C1 segment of cervical spinal cord (tissue), 14 donors: ENCODE measurements at regions not wholly inside any gene's neighbourhood (a gene's known extent, or its start where the extent isn't known, plus 50 kb on each side); places are given as distances from the start of the nearest gene placed in this dataset.

Experiments
- DNase-seq, 14 donors: peaks; one replicate each; lab custom pipeline; 2025; lab: John Stamatoyannopoulos, UW

DNA sequence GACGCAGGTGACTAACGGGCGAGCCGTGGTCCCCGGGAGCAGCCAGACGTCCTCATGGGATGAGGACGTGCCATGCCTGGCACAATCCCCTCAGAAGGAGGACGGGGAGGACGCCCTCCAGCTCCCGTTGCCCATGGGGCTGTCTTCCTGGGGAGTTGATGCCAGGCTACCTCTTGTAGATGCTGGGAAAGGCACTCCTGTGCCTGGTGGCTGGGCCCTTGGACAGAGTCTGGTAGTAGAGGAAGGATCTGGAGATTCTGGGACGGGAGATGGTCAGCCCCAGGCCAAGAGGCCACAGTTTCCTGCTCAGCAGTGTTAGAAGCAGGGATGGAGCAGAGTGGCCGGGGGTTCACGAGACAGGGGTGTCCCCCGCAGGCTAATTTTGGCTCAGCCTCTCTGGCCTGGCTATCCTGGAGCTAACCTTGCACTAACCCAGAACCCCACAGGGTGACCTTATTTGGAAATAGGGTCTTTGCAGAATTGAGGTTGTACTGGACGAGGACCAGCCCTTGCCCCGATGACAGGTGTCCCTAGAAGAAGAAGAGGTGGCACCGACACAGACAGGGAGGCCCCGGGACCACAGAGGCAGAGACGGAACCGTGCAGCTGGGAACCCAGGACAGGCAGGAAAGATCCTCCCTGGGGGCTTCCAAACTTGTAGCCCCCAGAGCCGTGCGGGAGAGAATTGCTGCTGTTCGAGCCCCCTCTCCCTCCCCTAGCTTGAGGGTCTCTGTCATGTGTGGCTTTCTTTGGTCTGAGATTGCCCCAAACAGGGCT lies 50.1 kb upstream of the ADRA2C start:
- no peak for DNase-seq

DNA sequence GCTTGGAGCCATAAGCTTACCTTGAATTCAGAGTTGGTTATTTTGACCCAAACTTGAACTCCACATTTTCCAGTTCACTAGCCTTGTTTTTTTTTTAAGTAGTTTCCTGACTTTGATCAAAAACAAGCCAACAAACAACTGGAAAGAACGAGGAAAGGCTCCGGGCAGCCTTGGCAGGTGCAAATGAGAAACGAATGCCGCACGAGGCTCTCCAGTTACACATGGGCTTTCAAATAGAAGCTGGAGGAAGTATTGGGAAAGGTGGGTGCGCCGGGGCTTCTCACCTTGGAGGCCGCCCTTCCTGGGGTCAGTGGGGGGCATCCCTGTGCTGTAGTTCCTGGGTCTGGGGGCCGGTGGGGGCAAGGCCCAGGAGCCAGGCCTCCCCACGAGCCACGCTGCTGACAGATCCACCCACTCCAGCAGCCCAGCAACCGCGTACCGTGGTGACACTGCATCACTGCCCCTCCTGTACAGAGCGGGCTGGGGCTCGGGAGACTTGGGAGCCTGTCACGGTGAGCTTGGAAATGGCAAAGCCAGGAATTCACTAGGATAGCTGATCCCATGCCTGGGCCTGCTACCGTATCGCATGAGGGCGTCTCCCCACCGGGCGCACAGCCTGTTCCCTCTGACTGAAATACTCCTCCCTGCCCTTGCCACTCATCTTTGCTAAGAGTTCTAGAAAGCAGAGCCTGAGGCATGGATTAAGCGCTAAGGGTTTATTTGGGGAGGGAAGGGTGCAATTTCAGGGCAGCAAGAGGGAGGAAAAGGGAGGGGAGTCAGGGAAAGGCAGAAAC lies 50.9 kb upstream of the ADRA2C start:
- no peak for DNase-seq

DNA sequence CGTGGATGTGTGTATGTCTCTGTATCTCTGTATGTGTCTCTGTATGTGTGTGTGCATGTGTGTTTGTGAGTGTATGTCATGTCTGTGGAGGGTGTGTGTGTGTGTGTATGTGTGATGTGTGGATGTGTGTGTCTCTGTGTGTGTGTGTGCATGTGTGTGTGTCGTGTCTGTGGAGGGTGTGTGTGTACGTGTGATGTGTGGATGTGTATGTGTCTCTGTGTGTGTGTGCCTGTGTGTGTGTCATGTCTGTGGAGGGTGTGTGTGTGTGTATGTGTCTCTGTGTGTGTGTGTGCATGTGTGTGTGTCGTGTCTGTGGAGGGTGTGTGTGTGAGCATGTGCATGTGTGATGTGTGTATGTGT lies 51.6 kb upstream of the ADRA2C start:
- no peak for DNase-seq

DNA sequence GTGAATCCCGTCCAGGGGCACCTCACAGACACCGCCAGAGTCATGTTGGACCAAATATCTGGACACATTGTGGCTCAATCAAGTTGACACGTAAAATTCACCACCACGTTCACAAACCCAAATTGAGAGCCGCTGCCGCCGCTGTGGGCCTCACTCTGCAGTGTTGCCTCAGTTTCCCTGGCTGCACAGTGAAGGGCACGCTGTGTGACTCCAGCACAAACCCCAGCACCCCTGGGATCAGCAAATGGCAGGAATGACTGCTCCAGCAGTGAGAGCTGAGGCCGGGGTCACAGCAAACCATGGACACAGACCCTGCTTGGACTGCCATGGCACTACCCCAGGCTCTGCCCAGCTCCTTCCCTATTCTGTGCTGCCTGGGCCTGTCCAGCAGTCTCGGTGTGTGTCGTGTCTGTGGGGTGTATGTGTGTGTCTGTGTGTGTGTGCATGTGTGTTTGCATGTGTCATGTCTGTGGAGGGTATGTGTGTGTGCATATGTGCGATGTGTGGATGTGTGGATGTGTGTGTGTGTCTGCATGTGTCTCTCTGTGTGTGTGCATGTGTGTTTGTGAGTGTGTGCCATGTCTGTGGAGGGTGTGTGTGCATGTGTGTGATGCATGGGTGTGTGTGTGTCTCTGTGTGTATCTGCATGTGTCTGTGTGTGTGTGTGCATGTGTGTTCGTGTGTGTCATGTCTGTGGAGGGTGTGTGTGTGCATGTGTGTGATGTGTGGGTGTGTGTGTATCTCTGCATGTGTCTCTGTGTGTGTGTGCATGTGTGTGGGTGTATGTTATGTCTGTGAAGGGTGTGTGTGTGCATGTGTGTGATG lies 52.2 kb upstream of the ADRA2C start:
- no peak for DNase-seq

DNA sequence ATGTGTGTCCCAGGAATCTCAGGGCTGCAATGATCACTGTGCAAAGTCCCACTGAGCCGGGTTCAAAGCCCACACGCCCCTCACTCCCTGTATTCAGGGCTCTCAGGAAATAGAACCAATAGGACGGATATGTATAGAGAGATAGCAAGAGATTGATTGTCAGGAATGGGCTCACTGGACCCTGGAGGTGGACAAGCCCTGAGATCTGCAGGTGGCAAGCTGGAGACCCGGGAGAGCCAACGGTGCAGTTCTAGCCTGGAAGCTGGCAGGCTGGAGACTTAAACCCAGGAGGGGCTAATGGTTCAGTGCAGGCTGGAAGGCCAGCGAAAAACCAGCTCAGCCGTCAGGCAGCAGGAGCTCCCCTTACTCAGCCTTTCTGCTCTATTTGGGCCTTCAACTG lies 52.8 kb upstream of the ADRA2C start:
- DNase-seq = no peak

DNA sequence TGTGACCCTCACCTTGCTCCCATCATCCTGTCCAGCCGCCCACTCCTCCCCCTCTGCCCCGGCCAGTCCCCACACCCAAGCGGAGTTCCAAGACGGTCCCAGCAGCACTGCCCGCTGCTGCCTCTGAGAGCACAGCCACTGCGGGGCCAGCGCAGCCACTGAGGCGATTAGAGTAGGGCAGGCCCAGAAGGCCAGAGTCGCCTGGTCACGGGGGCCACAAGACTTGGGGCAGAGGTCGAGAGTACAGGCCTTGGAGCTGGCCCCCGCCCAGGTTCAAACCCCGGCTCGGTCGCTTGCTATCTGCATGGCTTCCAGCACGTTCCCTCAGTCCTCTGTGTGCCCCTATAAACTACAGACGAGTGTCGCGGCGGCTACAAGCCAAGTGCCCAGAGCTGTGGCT lies 53.2 kb upstream of the ADRA2C start:
- no peak for DNase-seq

DNA sequence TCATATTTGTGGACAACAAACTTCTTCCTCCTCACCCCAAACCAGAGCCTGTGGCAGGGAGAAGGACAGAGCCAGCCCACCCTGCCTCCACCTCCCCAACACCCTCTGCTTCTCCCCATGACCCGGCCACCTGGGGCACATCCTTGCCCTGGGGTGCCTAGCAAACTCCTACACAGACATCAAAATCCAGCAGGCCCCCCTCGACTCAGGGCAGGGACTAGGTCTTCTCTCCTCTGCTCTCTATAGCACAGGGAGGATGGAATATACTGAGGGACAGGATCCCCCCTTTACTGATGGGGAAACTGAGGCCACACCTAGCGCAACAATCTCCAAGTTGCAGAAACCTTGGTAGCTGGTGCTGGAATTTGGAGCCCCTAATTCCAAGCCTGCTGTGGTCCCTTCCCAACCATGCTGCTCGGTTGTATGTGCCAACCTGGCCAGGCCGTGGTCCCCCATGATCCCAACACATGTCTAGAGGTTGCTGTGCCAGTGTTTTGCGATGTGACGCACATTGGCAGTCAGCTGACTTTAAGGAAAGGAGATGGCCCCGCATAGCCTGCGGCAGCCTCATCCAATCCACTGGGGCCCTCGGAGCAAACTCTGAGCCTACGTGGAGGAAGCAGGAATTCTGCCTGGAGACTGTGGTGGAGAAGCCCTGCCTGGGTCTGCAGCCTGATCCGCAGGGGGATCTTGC lies 53.9 kb upstream of the ADRA2C start:
- peak in 1 of 14 donors; percentile 90 for DNase-seq

DNA sequence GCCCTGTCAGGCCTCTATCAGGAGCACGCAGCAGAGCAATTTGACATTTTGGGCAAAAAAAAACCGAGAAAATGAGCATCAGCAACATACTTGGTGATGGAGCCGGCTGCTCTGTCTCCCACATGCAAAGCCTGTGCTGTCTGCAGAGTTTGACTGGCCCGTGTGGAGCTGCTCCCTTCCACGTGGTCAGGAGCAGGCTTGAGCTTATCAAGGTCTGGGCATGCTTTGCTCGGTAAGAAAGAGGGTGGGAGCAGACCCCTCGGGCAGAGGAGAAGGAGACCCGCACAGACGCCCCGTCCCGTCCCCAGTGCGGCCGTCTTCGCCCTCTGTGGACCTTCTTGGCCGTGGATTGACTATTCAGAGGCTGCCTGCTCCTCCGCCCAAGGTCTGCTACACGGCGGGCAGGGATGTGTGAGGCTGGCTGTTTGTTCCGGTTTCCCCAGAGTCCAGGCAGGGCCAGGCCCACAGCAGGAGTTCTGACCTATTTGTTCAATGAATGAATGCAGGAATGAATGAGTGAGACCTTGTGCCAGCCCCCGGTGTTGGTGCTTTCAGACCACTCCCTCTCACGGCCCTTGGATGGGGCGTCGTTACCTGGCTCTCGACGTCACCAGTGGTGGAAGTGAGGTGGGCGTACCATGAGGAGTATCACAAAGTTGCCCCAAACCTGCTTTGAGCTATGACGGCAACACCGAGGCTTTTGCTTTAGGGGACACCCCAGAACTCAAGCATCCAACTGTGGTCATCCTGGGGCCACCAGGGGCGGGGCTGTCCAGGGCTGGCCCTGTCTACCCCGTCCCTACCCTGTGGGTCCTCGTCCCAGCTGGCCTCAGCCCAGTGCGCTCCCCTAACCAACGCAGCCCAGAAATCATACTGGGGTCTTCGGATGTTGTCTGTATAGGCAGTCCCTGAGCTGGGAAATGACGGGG lies 54.7 kb upstream of the ADRA2C start:
- DNase-seq = no peak

DNA sequence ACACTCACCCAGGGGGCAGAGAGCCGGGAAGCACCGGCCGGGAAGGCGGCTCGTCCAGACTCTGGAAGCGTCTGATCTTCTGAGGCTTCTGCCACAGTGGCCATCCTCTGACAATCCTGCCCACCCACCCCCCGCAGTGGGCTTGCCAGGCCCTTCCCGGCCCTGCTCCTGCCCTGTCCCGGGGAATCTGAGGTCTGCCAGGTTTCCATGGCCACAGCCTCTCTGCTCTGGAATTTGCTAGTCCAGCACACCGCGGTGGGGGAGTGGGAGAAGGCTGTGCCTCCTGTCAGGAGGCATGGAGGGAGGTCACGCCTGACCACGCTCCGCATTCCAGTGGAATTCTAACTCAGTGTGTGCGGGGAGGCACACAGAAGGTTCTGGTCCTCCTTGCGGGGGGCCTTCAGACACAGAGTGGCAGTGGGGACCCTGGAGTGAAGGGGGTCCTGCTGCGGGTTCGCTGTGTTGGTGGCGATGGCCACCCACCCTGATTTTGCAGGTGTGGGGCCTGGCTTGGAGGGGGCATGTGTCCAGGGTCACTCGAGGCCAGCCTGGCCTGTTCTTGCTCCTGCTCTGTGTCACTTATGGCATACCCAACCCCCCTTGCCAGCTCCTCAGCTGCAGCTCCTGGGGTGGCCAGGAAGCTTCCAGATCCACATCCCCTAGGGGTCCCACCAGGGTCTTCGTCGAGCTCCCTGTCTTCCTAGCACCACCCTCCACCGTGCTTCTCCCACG lies 55.6 kb upstream of the ADRA2C start:
- peak in 3 of 14 donors; percentile 17 to 77 (median 23) for DNase-seq

DNA sequence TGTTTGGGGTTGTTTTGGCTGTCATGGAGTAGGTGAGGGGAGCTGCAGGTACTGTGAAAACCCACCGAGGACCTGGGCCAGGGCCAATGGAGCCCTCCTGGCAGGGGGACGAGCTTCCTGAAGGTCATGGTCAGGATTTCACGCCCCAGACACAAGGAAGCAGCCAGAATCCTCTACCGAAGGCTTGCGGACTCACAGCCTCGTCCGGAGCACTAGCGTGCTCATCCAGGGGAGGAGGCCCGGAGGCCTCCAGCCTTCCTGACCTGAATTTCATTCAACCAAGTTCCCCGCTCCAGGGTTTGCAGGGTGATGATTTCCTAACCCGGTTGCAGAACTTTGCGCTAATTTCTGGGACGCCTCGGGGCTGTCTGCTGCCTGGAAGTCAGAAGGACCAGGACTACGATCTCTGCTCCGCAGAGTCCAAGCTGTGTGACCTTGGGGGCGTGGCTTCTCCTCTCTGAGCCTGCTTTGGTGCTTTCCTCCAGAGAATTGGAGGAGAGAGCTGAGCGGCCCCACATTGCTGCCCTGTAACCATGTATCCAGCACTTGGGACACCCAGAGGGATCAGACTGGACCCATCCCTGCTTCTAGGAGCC lies 56.2 kb upstream of the ADRA2C start:
- peak in 1 of 14 donors; percentile 71 for DNase-seq

DNA sequence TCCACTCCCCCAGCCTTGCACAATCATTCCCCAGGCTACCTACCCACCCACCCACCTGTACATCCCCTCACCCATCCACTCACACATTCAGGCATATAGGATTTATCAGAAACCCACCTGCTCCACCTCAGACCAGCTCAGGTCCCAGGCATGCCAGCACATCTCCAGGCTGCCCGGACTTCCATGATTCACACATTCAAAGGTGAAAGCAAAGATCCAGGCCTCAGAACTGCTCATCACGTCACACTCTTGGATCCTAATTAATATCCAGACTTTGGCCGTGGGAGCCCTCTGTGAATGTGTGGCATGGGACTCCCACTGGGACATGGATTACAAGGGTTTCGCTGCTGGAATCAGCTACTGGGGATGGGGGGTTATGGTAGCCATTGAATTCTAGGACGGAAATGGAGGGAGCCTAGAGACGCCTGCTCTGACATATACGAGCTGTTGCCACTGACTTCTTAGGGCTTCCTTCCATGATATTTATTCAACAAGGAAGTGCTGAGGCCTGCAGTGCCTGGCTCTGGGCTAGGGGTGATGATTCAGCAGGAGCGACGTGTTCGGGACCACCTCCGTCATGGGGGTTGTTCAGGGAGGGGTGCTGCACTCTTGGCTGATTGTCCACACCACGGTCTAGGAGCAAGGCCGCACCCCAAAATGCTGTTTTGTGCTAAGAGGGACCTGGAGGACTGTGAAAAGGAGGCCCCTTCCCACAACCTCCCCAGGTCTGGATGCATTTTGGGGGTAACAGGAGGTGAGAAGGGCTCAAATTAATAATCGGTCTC lies 56.9 kb upstream of the ADRA2C start:
- no peak for DNase-seq

DNA sequence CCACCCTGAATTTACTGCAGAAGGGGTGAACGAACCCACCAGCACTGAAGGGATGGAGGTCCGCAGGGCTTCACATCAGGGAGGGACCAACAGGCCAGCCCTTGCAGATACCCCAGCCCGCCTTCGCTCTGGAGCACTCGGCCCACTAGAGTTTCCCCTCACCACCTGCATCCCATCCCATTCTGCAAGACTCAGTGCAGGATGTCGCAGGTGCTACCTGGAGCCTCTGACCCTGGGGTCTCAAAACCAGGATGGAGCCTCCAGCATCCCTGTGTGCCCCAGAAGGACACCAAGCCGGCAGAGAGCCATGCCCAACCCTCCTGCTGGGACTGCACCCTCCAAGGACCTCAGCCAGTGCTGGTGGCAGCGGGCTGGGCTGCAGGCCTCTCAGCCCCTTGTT lies 57.6 kb upstream of the ADRA2C start:
- DNase-seq = peak in 1 of 14 donors; percentile 25

DNA sequence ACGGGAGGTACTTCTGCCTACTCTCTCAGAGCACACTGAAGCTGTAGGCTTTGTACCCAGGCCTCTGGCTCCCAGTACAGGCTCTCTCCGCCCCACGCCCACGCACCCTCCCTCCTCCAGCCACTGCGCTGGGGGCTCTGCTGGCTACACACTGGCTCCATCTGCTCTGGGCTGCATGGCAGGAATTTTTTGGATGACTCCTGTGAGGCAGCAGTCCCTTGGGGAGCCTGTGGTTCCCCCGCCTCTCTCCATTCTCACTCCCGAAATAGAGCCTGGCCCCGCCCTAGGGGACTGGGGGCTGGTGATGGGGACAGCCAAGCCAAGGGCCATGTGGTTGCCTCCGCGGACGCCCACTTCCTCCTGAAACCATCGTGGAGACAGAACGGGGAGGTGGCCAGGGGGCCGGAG lies 58.1 kb upstream of the ADRA2C start:
- DNase-seq = peak in 9 of 14 donors; percentile 19 to 70 (median 63)

DNA sequence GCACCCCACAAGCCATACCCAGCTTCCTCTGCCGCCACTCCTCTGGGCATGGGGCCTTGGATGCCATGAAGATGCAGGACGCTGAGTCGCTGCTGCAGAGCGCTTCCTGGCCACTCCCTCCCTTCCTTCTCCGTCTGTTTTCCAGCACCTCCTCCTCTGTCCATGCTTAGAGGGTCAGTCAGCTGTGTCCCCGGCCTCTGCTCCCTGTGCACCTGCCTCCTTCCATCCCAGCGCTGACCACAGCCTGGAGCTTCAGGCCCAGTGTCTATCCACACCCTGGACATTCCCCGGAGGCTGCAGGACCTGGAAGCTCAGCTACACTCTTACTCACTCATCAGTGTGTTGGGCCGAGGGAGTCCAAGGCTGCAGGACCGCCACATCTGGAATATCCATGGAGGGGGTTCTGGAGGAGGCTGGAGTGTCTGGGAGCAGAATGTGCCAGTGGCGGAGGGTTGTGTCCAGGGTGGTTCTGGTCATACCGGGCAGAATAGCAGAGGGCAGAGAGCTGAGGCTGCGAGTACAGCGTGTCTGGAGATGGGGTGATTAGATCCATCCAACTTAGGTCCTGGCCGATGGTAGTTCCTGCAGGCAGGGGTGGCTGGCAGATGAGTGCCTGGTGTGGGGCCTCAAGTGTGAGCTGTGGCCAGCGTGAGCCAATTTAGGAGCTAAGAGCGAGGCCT lies 58.6 kb upstream of the ADRA2C start:
- DNase-seq = peak in 1 of 14 donors; percentile 31

DNA sequence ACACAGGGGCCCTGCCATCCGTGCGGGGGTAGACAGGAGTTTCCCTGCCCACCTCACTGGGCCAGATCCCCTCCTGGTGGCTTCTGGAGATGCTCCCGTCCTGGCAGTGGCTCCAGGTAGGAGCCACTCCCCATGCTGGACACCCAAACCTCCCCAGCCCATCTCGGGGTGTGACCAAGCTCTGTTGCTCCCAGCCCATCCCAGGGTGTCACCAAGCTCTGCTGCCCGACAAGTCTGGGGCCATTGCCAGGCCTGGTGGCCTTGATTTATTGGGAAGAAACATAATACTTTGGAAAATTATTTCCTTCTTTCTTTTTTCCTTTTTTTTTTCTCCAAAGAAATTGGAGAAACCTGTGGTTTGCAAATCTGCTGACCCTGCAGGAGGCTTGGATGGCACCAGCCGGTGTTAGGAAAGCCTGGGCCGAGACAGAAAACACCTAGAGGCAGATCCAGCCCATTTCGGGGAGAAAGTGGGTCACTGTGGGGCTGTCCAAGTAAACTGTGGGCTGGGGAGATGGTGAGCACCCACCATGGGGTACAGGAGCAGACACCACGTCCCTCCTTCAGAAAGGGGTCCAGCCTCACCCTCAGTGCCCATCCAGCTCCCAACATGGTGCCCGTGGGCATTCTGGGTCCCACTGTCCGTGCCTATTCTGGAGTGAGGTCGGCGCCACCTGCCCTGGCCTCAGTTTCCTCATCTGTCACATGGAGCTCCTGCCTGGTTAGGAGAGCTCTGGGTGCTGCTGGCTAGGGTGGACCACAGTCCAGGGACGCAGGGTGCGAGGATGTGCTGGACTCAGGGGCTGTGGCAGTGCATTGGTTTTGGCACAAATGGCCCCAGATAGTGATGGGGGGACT lies 59.4 kb upstream of the ADRA2C start:
- peak in 1 of 14 donors; percentile 59 for DNase-seq

DNA sequence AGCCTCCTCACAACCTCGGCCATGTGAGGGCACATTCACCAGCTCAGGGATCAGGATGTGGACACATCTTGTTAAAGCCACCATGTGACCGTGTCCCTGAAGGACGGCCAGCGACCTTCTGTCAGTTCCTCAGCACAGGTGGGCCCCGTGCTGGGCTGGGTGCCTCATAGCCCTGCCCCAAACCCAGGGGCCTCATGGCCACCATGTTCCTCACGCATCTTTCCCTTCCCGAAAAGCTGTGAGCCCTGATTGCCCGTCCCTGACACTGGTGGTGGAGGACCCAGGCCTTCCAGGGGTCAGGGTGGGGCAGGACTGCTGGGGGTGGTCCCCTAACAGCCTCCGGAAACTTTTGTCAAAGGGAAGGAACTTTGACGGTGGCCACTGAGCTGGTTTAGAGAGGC lies 60.1 kb upstream of the ADRA2C start:
- DNase-seq = no peak
